ENCODE measurements at regions not wholly inside any gene's neighbourhood (a gene's known extent, or its start where the extent isn't known, plus 50 kb on each side); places are given as distances from the start of the nearest gene placed in this dataset.

DNA sequence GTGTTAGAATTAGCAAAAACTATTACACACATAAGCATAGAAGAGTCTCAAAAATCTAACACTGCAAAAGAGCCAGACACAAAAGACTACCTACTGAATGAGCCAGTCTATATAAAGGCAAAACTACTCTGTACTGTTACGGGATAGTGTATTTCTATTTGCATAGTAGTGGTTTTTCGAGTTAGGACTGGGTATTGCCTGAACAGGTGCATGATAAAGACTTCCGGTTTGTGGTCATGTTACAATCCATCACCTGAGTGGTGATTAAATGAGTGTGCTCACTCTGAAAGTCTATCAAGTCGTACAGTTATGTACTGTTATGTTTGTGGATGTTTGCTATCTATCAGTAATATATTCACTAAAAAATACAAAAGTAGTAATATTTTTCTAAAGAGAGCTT lies 523.3 kb upstream of the SYT4 start:
- TF ChIP-seq, protein P1, sequence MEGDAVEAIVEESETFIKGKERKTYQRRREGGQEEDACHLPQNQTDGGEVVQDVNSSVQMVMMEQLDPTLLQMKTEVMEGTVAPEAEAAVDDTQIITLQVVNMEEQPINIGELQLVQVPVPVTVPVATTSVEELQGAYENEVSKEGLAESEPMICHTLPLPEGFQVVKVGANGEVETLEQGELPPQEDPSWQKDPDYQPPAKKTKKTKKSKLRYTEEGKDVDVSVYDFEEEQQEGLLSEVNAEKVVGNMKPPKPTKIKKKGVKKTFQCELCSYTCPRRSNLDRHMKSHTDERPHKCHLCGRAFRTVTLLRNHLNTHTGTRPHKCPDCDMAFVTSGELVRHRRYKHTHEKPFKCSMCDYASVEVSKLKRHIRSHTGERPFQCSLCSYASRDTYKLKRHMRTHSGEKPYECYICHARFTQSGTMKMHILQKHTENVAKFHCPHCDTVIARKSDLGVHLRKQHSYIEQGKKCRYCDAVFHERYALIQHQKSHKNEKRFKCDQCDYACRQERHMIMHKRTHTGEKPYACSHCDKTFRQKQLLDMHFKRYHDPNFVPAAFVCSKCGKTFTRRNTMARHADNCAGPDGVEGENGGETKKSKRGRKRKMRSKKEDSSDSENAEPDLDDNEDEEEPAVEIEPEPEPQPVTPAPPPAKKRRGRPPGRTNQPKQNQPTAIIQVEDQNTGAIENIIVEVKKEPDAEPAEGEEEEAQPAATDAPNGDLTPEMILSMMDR (IDR thresholded peaks at IDR 0.05), result no peak
- TF ChIP-seq EP300 (IDR thresholded peaks at IDR 0.05), result no peak
- TF ChIP-seq POLR2A (IDR thresholded peaks at IDR 0.05), result no peak

Measured in gastroesophageal sphincter (tissue), 3 donors.